Activated B cell treated with CpG ODN at 0.5 μM for 24 hours (primary cell): ENCODE measurements at regions not wholly inside any gene's neighbourhood (a gene's known extent, or its start where the extent isn't known, plus 50 kb on each side); places are given as distances from the start of the nearest gene placed in this dataset.

ENCODE experiments used
- ATAC-seq: fragments of 200-7000 bp; cut with Tn5 transposase; one replicate; pipeline ENCODE4 v1.10.0; 2021; ENCODE audit warnings: low read depth, mild to moderate bottlenecking, moderate library complexity
- CTCF ChIA-PET: fragments of 350-600 bp; sonication (Branson Sonifier 250); formaldehyde crosslinking; loops from one replicate; lab custom pipeline; 2021; ENCODE audit warnings: antibody characterized with exemption; lab: Charles Lee
- POLR2A ChIA-PET: fragments of 350-600 bp; sonication (Branson Sonifier 250); formaldehyde crosslinking; loops from one replicate; lab custom pipeline; 2021; ENCODE audit warnings: antibody characterized with exemption; lab: Charles Lee
- DNase-seq: peaks from one replicate; pipeline ENCODE4 v3.0.0; 2022
- H3K27ac Mint-ChIP-seq: one replicate; pipeline ENCODE4 v1.8.0; 2020; ENCODE audit warnings: mixed read lengths
- H3K27me3 Mint-ChIP-seq: one replicate; pipeline ENCODE4 v1.8.0; 2021; ENCODE audit warnings: mixed read lengths
- H3K36me3 Mint-ChIP-seq: one replicate; pipeline ENCODE4 v1.8.0; 2021; ENCODE audit warnings: low read depth, mixed read lengths
- H3K4me1 Mint-ChIP-seq: one replicate; pipeline ENCODE4 v1.8.0; 2021; ENCODE audit warnings: mixed read lengths
- H3K4me3 Mint-ChIP-seq: one replicate; pipeline ENCODE4 v1.8.0; 2020; ENCODE audit warnings: mild to moderate bottlenecking, mixed read lengths
- H3K9me3 Mint-ChIP-seq: one replicate; pipeline ENCODE4 v1.8.0; 2020; ENCODE audit warnings: mixed read lengths
- intact Hi-C: fragments of 100-400 bp; cut with micrococcal nuclease; formaldehyde crosslinking; loops from one replicate; pipeline ENCODE4 v1.15.1; 2024
- TF ChIP-seq, protein P1 (sequence below): fragments of 200-600 bp; IDR thresholded peaks from one replicate; pipeline ENCODE4 v1.8.0; 2022; ENCODE audit warnings: antibody characterized with exemption, mild to moderate bottlenecking

DNA sequence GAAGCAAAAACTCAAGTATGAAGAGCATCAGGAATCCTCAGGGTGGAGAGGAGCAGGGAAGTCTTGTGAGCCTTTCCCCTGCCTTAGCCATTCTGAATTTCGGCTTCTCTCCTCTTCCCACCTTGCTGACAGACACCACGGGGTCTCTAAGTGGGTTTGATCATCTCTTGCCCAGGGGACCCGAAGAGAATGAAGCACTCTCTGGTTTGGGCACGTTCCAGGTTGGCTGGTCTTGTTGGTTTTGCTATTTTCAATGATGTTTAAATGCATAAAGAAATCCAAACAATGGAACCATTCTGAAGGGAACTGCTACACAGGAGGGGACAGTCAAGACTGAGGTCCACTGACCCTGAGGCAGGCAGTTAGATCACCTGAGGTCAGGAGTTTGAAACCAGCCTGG lies 131.7 kb downstream of the PXDC1 start:
- Mint-ChIP-seq H3K27ac (no peak overlapping the region), H3K36me3 (no peaks in the 10 kb centered on the region), H3K9me3 (no peaks in the 10 kb centered on the region), H3K4me1 (no peaks in the 10 kb centered on the region), H3K4me3 (no peak overlapping the region), H3K27me3 (peaks cover 7% of the 10 kb centered on the region)
- no peak for DNase-seq
- TF ChIP-seq, protein P1, sequence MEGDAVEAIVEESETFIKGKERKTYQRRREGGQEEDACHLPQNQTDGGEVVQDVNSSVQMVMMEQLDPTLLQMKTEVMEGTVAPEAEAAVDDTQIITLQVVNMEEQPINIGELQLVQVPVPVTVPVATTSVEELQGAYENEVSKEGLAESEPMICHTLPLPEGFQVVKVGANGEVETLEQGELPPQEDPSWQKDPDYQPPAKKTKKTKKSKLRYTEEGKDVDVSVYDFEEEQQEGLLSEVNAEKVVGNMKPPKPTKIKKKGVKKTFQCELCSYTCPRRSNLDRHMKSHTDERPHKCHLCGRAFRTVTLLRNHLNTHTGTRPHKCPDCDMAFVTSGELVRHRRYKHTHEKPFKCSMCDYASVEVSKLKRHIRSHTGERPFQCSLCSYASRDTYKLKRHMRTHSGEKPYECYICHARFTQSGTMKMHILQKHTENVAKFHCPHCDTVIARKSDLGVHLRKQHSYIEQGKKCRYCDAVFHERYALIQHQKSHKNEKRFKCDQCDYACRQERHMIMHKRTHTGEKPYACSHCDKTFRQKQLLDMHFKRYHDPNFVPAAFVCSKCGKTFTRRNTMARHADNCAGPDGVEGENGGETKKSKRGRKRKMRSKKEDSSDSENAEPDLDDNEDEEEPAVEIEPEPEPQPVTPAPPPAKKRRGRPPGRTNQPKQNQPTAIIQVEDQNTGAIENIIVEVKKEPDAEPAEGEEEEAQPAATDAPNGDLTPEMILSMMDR, result no peak
- intact Hi-C loops, result no loop called here
- ChIA-PET CTCF (no interaction called here), POLR2A (no interaction called here)
- ATAC-seq, result no peak

DNA sequence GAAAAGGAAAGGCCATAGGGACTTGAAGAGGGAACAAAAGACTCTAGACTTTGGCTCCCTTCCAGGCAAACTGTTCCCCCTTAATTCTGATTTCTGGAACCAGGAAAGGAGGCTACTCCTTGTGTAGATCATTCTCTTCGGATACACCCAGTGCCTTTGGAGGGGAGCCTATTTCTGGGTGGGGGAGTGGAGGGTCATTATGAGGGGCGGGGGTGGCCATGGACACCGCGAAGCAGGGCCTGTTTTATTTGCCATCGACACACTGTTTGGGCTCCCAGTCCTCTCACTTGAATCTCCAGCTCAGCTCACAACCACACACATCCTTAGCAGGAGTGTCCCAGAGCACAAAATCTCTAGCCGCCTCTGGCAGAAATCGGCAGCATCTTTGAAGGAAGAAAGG lies 132.3 kb downstream of the PXDC1 start:
- CTCF ChIA-PET, result no interaction called here
- POLR2A ChIA-PET, result no interaction called here
- intact Hi-C loops, result no loop called here

DNA sequence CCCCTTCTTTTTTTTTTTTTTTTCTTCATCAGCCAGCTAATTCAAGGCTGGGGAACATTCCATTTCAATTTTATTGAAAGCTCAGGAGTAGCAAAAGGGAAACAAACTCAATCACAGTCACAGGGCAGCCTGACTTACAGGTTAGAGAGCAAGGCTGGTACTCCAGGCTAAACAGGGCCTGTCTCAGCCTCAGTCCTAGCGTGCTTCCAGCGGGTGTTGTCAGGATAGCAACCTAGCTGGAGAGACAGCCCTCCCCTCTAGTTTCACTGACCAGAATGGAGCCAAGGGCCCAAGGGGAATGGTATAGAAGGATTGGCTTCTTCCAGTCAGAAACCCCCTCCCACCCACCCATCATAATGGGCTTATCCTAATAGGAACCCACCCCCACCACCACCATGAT lies 132.9 kb downstream of the PXDC1 start:
- intact Hi-C loops, result no loop called here

More for the DNA sequence above, 132.3 kb downstream of the PXDC1 start:
- TF ChIP-seq, protein P1, result no peak
- H3K4me1 Mint-ChIP-seq, result no peaks in the 10 kb centered on the region
- DNase-seq (no peak), ATAC-seq (no peak)
- no peaks in the 10 kb centered on the region for H3K36me3 Mint-ChIP-seq
- H3K27ac Mint-ChIP-seq, result no peak overlapping the region
- no peak overlapping the region for H3K4me3 Mint-ChIP-seq
- H3K27me3 Mint-ChIP-seq, result peaks cover 7% of the 10 kb centered on the region
- H3K9me3 Mint-ChIP-seq, result no peaks in the 10 kb centered on the region

DNA sequence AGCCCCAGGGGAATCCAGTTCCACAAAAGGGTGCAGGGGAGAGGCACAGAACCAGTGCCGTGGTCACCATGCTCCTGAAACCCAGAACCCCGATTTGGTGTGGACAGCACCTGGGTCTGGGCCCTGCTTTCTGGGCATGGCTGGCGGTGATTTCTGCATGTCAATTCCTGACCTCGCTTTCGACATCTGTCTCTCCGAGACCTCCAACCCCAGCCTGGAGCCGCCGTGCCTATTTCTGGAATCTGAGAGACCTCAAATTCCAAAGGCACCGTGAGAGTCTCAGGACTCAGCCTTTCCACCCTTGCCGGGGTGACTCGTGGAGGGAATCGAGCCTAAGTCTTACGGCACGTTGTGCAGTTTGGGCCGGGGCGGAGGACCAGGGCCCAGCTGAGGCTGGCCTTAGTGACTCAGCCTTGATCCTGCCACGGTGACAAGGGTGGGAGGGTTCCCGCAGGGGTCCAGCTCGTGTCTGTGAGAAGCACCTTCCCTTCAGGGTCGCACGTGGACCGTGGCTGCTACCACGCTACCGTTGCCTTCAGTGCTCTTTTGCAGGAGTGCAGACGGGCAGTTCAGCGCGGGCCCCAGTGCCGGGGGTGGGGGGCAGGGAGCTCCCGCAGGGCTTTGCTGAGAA lies 133.7 kb downstream of the PXDC1 start:
- CTCF ChIA-PET, result no interaction called here
- no peaks in the 10 kb centered on the region for H3K4me1 Mint-ChIP-seq
- no peaks in the 10 kb centered on the region for H3K9me3 Mint-ChIP-seq
- ATAC-seq (no peak), DNase-seq (no peak)
- intact Hi-C loops, result no loop called here
- H3K36me3 Mint-ChIP-seq, result no peaks in the 10 kb centered on the region
- POLR2A ChIA-PET, result interaction anchor here (0.7 kb wide), 1 partner anchor 1609 kb away, joined by 4 read pairs; no protein-coding TSS in a partner anchor
- H3K27me3 Mint-ChIP-seq, result peaks cover 8% of the 10 kb centered on the region
- TF ChIP-seq, protein P1, result no peak
- no peak overlapping the region for H3K27ac Mint-ChIP-seq
- no peak overlapping the region for H3K4me3 Mint-ChIP-seq

More for the DNA sequence above, 132.9 kb downstream of the PXDC1 start:
- ChIA-PET POLR2A (interaction anchor here (0.7 kb wide), 1 partner anchor 1609 kb away, joined by 4 read pairs; no protein-coding TSS in a partner anchor), CTCF (no interaction called here)
- Mint-ChIP-seq H3K9me3 (no peaks in the 10 kb centered on the region), H3K4me1 (no peaks in the 10 kb centered on the region), H3K36me3 (no peaks in the 10 kb centered on the region), H3K27me3 (peaks cover 7% of the 10 kb centered on the region), H3K27ac (no peak overlapping the region), H3K4me3 (no peak overlapping the region)
- DNase-seq (no peak), ATAC-seq (no peak)
- TF ChIP-seq, protein P1, result no peak

DNA sequence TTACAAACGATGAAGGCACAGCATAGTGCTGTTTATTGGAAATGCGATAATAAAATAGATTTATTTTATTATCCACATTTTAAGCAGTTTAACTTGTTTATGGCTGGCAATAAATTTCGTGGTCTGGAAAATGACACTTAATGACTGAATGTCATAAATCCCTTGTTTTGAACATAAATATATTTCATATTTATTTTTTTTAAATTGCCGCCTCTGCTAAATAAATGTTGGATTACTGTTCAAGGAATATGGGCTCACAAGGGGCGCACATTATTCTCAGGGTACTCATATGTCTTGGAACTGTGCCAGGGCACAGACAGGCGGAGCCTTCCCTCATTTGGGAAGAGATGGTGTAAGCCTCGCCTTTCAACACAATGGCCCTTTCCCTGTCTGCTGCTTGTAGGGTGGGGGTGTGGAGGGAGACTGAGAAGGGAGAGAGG lies 134.3 kb downstream of the PXDC1 start:
- no peaks in the 10 kb centered on the region for H3K36me3 Mint-ChIP-seq
- H3K27me3 Mint-ChIP-seq, result peaks cover 12% of the 10 kb centered on the region
- ChIA-PET CTCF (no interaction called here), POLR2A (no interaction called here)
- intact Hi-C loops, result no loop called here
- DNase-seq (no peak), ATAC-seq (no peak)
- no peaks in the 10 kb centered on the region for H3K9me3 Mint-ChIP-seq
- TF ChIP-seq, protein P1, result no peak
- no peak overlapping the region for H3K4me3 Mint-ChIP-seq
- no peaks in the 10 kb centered on the region for H3K4me1 Mint-ChIP-seq
- no peak overlapping the region for H3K27ac Mint-ChIP-seq
